ENCODE measurements at regions not wholly inside any gene's neighbourhood (a gene's known extent, or its start where the extent isn't known, plus 50 kb on each side); places are given as distances from the start of the nearest gene placed in this dataset.

GRCh38 chr22:47765757-47766156 is 1003.3 kb downstream of the TBC1D22A start:
- Histone ChIP-seq H3K4me3 (ENCODE audit: insufficient read depth, low read length, poor library complexity, severe bottlenecking) (no peak overlapping the region), H3K36me3 (ENCODE audit: low read length) (no peaks in the 10 kb centered on the region), H3K27ac (ENCODE audit: low read depth, low read length) (no peak overlapping the region), H2AFZ (ENCODE audit: low read depth, low read length, severe bottlenecking) (no peak overlapping the region), H4K20me1 (ENCODE audit: low read depth, low read length) (0 out of 2 replicates have a peak, but pooled peaks cover 6% of the 10 kb centered on the region), H3K27me3 (ENCODE audit: low read length) (no peaks in the 10 kb centered on the region), H3K4me2 (ENCODE audit: low read depth, low read length, poor library complexity, severe bottlenecking) (no peak overlapping the region), H3K9me3 (ENCODE audit: insufficient read depth, low read length) (no peaks in the 10 kb centered on the region), H3K9me2 (replicated peaks; ENCODE audit: insufficient read depth, low read length) (no peaks in the 10 kb centered on the region), H3K9ac (ENCODE audit: low read length) (no peak overlapping the region), H3F3A (ENCODE audit: insufficient read depth) (no peaks in the 10 kb centered on the region), H3K79me2 (ENCODE audit: insufficient read depth, low read length) (no peaks in the 10 kb centered on the region)
- TF ChIP-seq EZH2phosphoT487 (conservative IDR thresholded peaks at IDR 0.05; ENCODE audit: low read length): no peak
- no peak for TF ChIP-seq CTCF (IDR thresholded peaks at IDR 0.05; ENCODE audit: insufficient read depth, low read length, poor library complexity, severe bottlenecking)

DNA sequence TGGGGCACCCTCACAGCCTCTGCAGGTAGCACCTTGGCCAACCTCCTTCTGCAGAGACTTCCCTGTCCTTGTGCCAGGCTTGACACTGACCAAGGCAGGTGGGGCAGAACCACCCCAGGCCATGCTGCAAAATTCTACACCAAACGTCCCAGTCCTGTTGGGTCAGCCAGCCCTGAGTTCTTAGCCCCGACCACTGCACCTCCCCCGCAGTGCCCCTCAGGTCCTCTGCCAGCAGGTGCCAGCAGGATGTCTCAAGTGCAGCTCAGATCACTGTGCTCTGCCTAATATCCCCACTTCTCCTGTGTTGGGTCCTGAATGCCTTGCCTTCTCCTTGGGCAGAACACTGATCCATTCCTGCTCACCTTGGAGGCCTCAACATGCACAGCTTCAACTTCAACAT is 999.7 kb downstream of the TBC1D22A start:
- TF ChIP-seq EZH2phosphoT487 (conservative IDR thresholded peaks at IDR 0.05; ENCODE audit: low read length) (no peak), CTCF (IDR thresholded peaks at IDR 0.05; ENCODE audit: insufficient read depth, low read length, poor library complexity, severe bottlenecking) (no peak)
- H3K36me3 ChIP-seq (ENCODE audit: low read length): no peaks in the 10 kb centered on the region

GRCh38 chr22:47759909-47760308 is 997.5 kb downstream of the TBC1D22A start:
- no peaks in the 10 kb centered on the region for H3K27me3 ChIP-seq (ENCODE audit: low read length)
- H3K4me3 ChIP-seq (ENCODE audit: insufficient read depth, low read length, poor library complexity, severe bottlenecking): no peak overlapping the region
- H3K4me2 ChIP-seq (ENCODE audit: low read depth, low read length, poor library complexity, severe bottlenecking): no peak overlapping the region
- H3K36me3 ChIP-seq (ENCODE audit: low read length): no peaks in the 10 kb centered on the region
- no peak overlapping the region for H2AFZ ChIP-seq (ENCODE audit: low read depth, low read length, severe bottlenecking)
- H4K20me1 ChIP-seq (ENCODE audit: low read depth, low read length): no peaks in the 10 kb centered on the region
- H3K27ac ChIP-seq (ENCODE audit: low read depth, low read length): no peak overlapping the region
- H3K79me2 ChIP-seq (ENCODE audit: insufficient read depth, low read length): no peaks in the 10 kb centered on the region
- no peaks in the 10 kb centered on the region for H3F3A ChIP-seq (ENCODE audit: insufficient read depth)
- no peaks in the 10 kb centered on the region for H3K9me3 ChIP-seq (ENCODE audit: insufficient read depth, low read length)
- TF ChIP-seq EZH2phosphoT487 (conservative IDR thresholded peaks at IDR 0.05; ENCODE audit: low read length) (no peak), CTCF (IDR thresholded peaks at IDR 0.05; ENCODE audit: insufficient read depth, low read length, poor library complexity, severe bottlenecking) (no peak)
- no peaks in the 10 kb centered on the region for H3K9me2 ChIP-seq (replicated peaks; ENCODE audit: insufficient read depth, low read length)
- no peak overlapping the region for H3K9ac ChIP-seq (ENCODE audit: low read length)

More for the DNA sequence above, 999.7 kb downstream of the TBC1D22A start:
- Histone ChIP-seq H2AFZ (ENCODE audit: low read depth, low read length, severe bottlenecking) (no peak overlapping the region), H3F3A (ENCODE audit: insufficient read depth) (no peaks in the 10 kb centered on the region), H3K27ac (ENCODE audit: low read depth, low read length) (no peak overlapping the region), H3K4me2 (ENCODE audit: low read depth, low read length, poor library complexity, severe bottlenecking) (no peak overlapping the region), H3K9ac (ENCODE audit: low read length) (no peak overlapping the region), H3K9me3 (ENCODE audit: insufficient read depth, low read length) (no peaks in the 10 kb centered on the region), H4K20me1 (ENCODE audit: low read depth, low read length) (no peaks in the 10 kb centered on the region), H3K4me3 (ENCODE audit: insufficient read depth, low read length, poor library complexity, severe bottlenecking) (no peak overlapping the region), H3K79me2 (ENCODE audit: insufficient read depth, low read length) (no peaks in the 10 kb centered on the region), H3K9me2 (replicated peaks; ENCODE audit: insufficient read depth, low read length) (no peaks in the 10 kb centered on the region), H3K27me3 (ENCODE audit: low read length) (no peaks in the 10 kb centered on the region)
